H9 (cell line): ENCODE measurements at regions not wholly inside any gene's neighbourhood (a gene's known extent, or its start where the extent isn't known, plus 50 kb on each side); places are given as distances from the start of the nearest gene placed in this dataset.
A peak's percentile ranks its signal among the peaks of the same experiment; 100 is the strongest.
"Not testable (repeated sequence)": the region's sequence is repeated elsewhere in the genome, so short reads cannot be mapped to it uniquely, and the experiment has no call there.

Source experiments
- DNase-seq: peaks from one replicate; pipeline ENCODE4 v3.0.0-alpha.2; 2017
- H2AFZ ChIP-seq: one replicate; pipeline ENCODE4 v1.6.1; 2013; ENCODE audit warnings: mild to moderate bottlenecking, low read length, control low read depth, moderate library complexity
- H2AK5ac ChIP-seq: 2 replicates; pipeline ENCODE4 v1.6.1; 2013; ENCODE audit warnings: low read length, control low read depth, mixed read lengths; ENCODE audit not compliant: insufficient read length
- H2BK120ac ChIP-seq: one replicate; pipeline ENCODE4 v1.6.1; 2013; ENCODE audit warnings: low read depth, mild to moderate bottlenecking, low read length, control low read depth, inconsistent platforms; ENCODE audit not compliant: poor library complexity, severe bottlenecking
- H2BK12ac ChIP-seq: 2 replicates; pipeline ENCODE4 v1.6.1; 2013; ENCODE audit warnings: low read length, control low read depth, mixed read lengths, low read depth; ENCODE audit not compliant: insufficient read length
- H2BK15ac ChIP-seq: 2 replicates; pipeline ENCODE4 v1.6.1; 2013; ENCODE audit warnings: low read depth, low read length, control low read depth
- H2BK20ac ChIP-seq: one replicate; pipeline ENCODE4 v1.6.1; 2013; ENCODE audit warnings: low read depth, mild to moderate bottlenecking, low read length, control low read depth, inconsistent platforms; ENCODE audit not compliant: poor library complexity, severe bottlenecking
- H2BK5ac ChIP-seq: 2 replicates; pipeline ENCODE4 v1.6.1; 2013; ENCODE audit warnings: low read length, control low read depth, mixed read lengths; ENCODE audit not compliant: insufficient read length
- H3K14ac ChIP-seq: 2 replicates; pipeline ENCODE4 v1.6.1; 2013; ENCODE audit warnings: low read length, control low read depth; ENCODE audit not compliant: insufficient read depth
- H3K18ac ChIP-seq: 2 replicates; pipeline ENCODE4 v1.6.1; 2013; ENCODE audit warnings: low read depth, mild to moderate bottlenecking, mixed read lengths, low read length, control low read depth; ENCODE audit not compliant: insufficient read length
- H3K23ac ChIP-seq: 2 replicates; pipeline ENCODE4 v1.6.1; 2013; ENCODE audit warnings: low read length, control low read depth, mixed read lengths, low read depth; ENCODE audit not compliant: insufficient read length
- H3K23me2 ChIP-seq: 2 replicates; pipeline ENCODE4 v1.6.1; 2013; ENCODE audit warnings: low read depth, mild to moderate bottlenecking, mixed read lengths, low read length, control low read depth; ENCODE audit not compliant: insufficient read length, poor library complexity, severe bottlenecking
- H3K27ac ChIP-seq: 2 replicates; pipeline ENCODE4 v1.5.1; 2013; ENCODE audit warnings: low read length, control low read depth, mixed read lengths, low read depth; ENCODE audit not compliant: insufficient read length
- H3K27me3 ChIP-seq: 2 replicates; pipeline ENCODE4 v1.6.1; 2013; ENCODE audit warnings: low read length, control low read depth, inconsistent platforms; ENCODE audit not compliant: insufficient read depth
- H3K4ac ChIP-seq: 2 replicates; pipeline ENCODE4 v1.6.1; 2013; ENCODE audit warnings: low read depth, mild to moderate bottlenecking, control low read depth, inconsistent platforms, low read length, moderate library complexity
- H3K4me1 ChIP-seq: 2 replicates; pipeline ENCODE4 v1.6.1; 2013; ENCODE audit warnings: low read length, control low read depth, inconsistent platforms; ENCODE audit not compliant: insufficient read depth
- H3K4me2 ChIP-seq: 2 replicates; pipeline ENCODE4 v1.6.1; 2013; ENCODE audit warnings: low read length, control low read depth, mixed read lengths; ENCODE audit not compliant: insufficient read length, insufficient read depth
- H3K56ac ChIP-seq: 2 replicates; pipeline ENCODE4 v1.6.1; 2013; ENCODE audit warnings: low read depth, mild to moderate bottlenecking, mixed read lengths, low read length, control low read depth; ENCODE audit not compliant: insufficient read length
- H3K79me1 ChIP-seq: 2 replicates; pipeline ENCODE4 v1.6.1; 2013; ENCODE audit warnings: low read depth, mild to moderate bottlenecking, moderate library complexity, low read length, control low read depth, inconsistent platforms; ENCODE audit not compliant: insufficient read depth, poor library complexity, severe bottlenecking
- H3K79me2 ChIP-seq: 2 replicates; pipeline ENCODE4 v1.6.1; 2013; ENCODE audit warnings: low read length, control low read depth, inconsistent platforms; ENCODE audit not compliant: insufficient read depth
- H3K9ac ChIP-seq: 2 replicates; pipeline ENCODE4 v1.6.1; 2013; ENCODE audit warnings: low read length, control low read depth, mixed read lengths; ENCODE audit not compliant: insufficient read length; ENCODE audit errors: extremely low read depth
- H3K9me3 ChIP-seq: one replicate; pipeline ENCODE4 v1.6.1; 2013; ENCODE audit warnings: low read depth, low read length, inconsistent platforms; ENCODE audit not compliant: control insufficient read depth
- H3T11ph ChIP-seq: one replicate; pipeline ENCODE4 v1.6.1; 2013; ENCODE audit warnings: mild to moderate bottlenecking, low read length, control low read depth, inconsistent platforms
- H4K20me1 ChIP-seq: one replicate; pipeline ENCODE4 v1.6.1; 2013; ENCODE audit not compliant: control insufficient read depth, insufficient read length, insufficient read depth
- H4K5ac ChIP-seq: 2 replicates; pipeline ENCODE4 v1.6.1; 2013; ENCODE audit warnings: low read depth, mild to moderate bottlenecking, mixed read lengths, low read length, control low read depth; ENCODE audit not compliant: insufficient read length
- H4K8ac ChIP-seq: replicated peaks from 2 replicates; pipeline ENCODE4 v1.6.1; 2013; ENCODE audit warnings: low read length, control low read depth, mixed read lengths, low read depth; ENCODE audit not compliant: insufficient read length
- H4K91ac ChIP-seq: 2 replicates; pipeline ENCODE4 v1.6.1; 2013; ENCODE audit warnings: low read depth, mild to moderate bottlenecking, moderate library complexity, mixed read lengths, low read length, control low read depth; ENCODE audit not compliant: insufficient read length
- H3K27ac Mint-ChIP-seq, 3 experiments: 2 replicates in 2 of 3; 3 replicates in 1 of 3; pipeline ENCODE4 v1.8.0; 2020 to 2021; ENCODE audit warnings: mixed read lengths in 3 of 3, mild to moderate bottlenecking in 1 of 3, moderate library complexity in 1 of 3
- H3K27me3 Mint-ChIP-seq: 2 replicates; pipeline ENCODE4 v1.8.0; 2021; ENCODE audit warnings: low read depth, mild to moderate bottlenecking, moderate library complexity, mixed read lengths
- H3K36me3 Mint-ChIP-seq, 3 experiments: 2 replicates in 2 of 3; 3 replicates in 1 of 3; pipeline ENCODE4 v1.8.0; 2020 to 2021; ENCODE audit warnings: low read depth in 3 of 3, mixed read lengths in 3 of 3; ENCODE audit not compliant: insufficient read depth in 1 of 3
- H3K4me1 Mint-ChIP-seq, 2 experiments: 2 replicates each; pipeline ENCODE4 v1.8.0; 2020; ENCODE audit warnings: mixed read lengths in 2 of 2
- H3K4me3 Mint-ChIP-seq, 2 experiments: 2 replicates in 1 of 2; 3 replicates in 1 of 2; pipeline ENCODE4 v1.8.0; 2020 to 2021; ENCODE audit warnings: mild to moderate bottlenecking in 2 of 2, mixed read lengths in 2 of 2, moderate library complexity in 1 of 2
- H3K9me3 Mint-ChIP-seq, 2 experiments: 2 replicates in 1 of 2; 3 replicates in 1 of 2; pipeline ENCODE4 v1.8.0; 2020; ENCODE audit warnings: mild to moderate bottlenecking in 2 of 2, mixed read lengths in 2 of 2, moderate library complexity in 1 of 2
- WGBS: extraction: QIAGEN DNeasy Blood & Tissue Kit; methylation state at CpG from one replicate; pipeline ENCODE4 v1.1.7; 2013; ENCODE audit warnings: missing lambda C conversion rate, low lambda C conversion rate, mixed read lengths; ENCODE audit not compliant: insufficient read length; ENCODE audit errors: extremely low coverage; 5-methylcytosine and 5-hydroxymethylcytosine counted together

GRCh38 chr9:41269471-41269870, 80.4 kb upstream of the ZNG1F start:
- H2AK5ac ChIP-seq, H3K4me1 ChIP-seq, H3K79me1 ChIP-seq, H3K4ac ChIP-seq, H3K18ac ChIP-seq, H3K27me3 ChIP-seq, H4K91ac ChIP-seq, H3K27ac ChIP-seq, H3K9ac ChIP-seq, H3K79me2 ChIP-seq, H2BK20ac ChIP-seq, H4K20me1 ChIP-seq, H3T11ph ChIP-seq, H2BK12ac ChIP-seq, H3K14ac ChIP-seq, H3K4me2 ChIP-seq, H3K23ac ChIP-seq, H2BK120ac ChIP-seq, H3K23me2 ChIP-seq, H3K56ac ChIP-seq, H3K9me3 ChIP-seq, H4K8ac ChIP-seq, H3K9me3 Mint-ChIP-seq, H3K4me1 Mint-ChIP-seq, H2BK5ac ChIP-seq, H3K36me3 Mint-ChIP-seq, H3K27ac Mint-ChIP-seq, H2AFZ ChIP-seq, H3K4me3 Mint-ChIP-seq, H2BK15ac ChIP-seq, H4K5ac ChIP-seq: not testable (repeated sequence)
- peaks cover 22% of the 10 kb centered on the region for H3K27me3 Mint-ChIP-seq
- no CpG with 5 or more reads among the region's 14 CpGs for WGBS
- peak; percentile 31 for DNase-seq

- H3K4me3 Mint-ChIP-seq, H3K4me1 Mint-ChIP-seq, H3K23me2 ChIP-seq, H2AK5ac ChIP-seq, H2BK5ac ChIP-seq, H3K36me3 Mint-ChIP-seq, H4K5ac ChIP-seq, H2BK120ac ChIP-seq, H4K8ac ChIP-seq, H3K9me3 ChIP-seq, H3K9me3 Mint-ChIP-seq, H3T11ph ChIP-seq, H2AFZ ChIP-seq, H3K4ac ChIP-seq, H3K18ac ChIP-seq, H3K4me2 ChIP-seq, H3K9ac ChIP-seq, H3K14ac ChIP-seq, H4K20me1 ChIP-seq, H3K23ac ChIP-seq, H2BK20ac ChIP-seq, H3K27ac Mint-ChIP-seq, H2BK15ac ChIP-seq, H3K79me1 ChIP-seq, H3K79me2 ChIP-seq, H3K27ac ChIP-seq, H3K4me1 ChIP-seq, H2BK12ac ChIP-seq, H3K56ac ChIP-seq, H4K91ac ChIP-seq, H3K27me3 ChIP-seq: not testable (repeated sequence)
- DNase-seq = peak; percentile 61
- WGBS = no CpG with 5 or more reads among the region's 18 CpGs
- peaks cover 21% of the 10 kb centered on the region for H3K27me3 Mint-ChIP-seq
These were observed 79.9 kb upstream of the ZNG1F start for GRCh38 chr9:41269054-41269453.
